HFF-Myc (cell line): ENCODE measurements at regions not wholly inside any gene's neighbourhood (a gene's known extent, or its start where the extent isn't known, plus 50 kb on each side); places are given as distances from the start of the nearest gene placed in this dataset.

Experiments
- DNase-seq: peaks from one replicate; pipeline ENCODE4 v3.0.0-alpha.2; 2011; ENCODE audit warnings: low read depth; ENCODE audit errors: extremely low read depth
- H3K4me3 ChIP-seq: replicated peaks from 2 replicates; pipeline ENCODE4 v1.5.1; 2011; ENCODE audit warnings: low read depth, mild to moderate bottlenecking, control low read depth, low read length
- TF ChIP-seq, protein P1 (sequence below): IDR thresholded peaks from 2 replicates; pipeline ENCODE4 v1.5.1; 2012; ENCODE audit warnings: mild to moderate bottlenecking, low read depth, low read length, control low read depth; ENCODE audit errors: missing control alignments

DNA sequence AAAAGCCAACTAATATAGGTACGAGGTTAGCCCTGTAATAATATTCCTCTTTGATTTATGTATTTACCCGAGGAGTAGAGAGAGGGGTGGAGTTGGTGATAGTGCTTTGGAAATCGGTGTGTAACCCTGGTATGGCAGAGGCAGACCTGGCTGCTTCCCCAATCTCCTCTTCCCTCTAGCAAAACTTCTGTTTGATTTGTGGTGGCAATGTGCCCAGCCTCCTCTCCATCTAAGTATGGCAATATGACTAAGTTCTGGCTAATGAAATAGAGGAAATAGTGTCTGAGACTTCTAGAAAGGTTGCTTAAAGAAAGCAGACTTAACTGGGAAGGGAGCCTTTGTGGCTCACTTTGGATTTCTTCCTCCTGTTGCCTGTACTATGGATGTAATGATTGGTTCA is 491.1 kb downstream of the ENC1 start:
- no peak overlapping the region for H3K4me3 ChIP-seq
- peak; percentile 21 for DNase-seq
- TF ChIP-seq, protein P1, sequence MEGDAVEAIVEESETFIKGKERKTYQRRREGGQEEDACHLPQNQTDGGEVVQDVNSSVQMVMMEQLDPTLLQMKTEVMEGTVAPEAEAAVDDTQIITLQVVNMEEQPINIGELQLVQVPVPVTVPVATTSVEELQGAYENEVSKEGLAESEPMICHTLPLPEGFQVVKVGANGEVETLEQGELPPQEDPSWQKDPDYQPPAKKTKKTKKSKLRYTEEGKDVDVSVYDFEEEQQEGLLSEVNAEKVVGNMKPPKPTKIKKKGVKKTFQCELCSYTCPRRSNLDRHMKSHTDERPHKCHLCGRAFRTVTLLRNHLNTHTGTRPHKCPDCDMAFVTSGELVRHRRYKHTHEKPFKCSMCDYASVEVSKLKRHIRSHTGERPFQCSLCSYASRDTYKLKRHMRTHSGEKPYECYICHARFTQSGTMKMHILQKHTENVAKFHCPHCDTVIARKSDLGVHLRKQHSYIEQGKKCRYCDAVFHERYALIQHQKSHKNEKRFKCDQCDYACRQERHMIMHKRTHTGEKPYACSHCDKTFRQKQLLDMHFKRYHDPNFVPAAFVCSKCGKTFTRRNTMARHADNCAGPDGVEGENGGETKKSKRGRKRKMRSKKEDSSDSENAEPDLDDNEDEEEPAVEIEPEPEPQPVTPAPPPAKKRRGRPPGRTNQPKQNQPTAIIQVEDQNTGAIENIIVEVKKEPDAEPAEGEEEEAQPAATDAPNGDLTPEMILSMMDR: no peak

- H3K4me3 ChIP-seq: no peak overlapping the region
- DNase-seq: no peak
- TF ChIP-seq, protein P1: no peak
Measured at GRCh38 chr5:74148321-74148720, 492.2 kb downstream of the ENC1 start.

DNA sequence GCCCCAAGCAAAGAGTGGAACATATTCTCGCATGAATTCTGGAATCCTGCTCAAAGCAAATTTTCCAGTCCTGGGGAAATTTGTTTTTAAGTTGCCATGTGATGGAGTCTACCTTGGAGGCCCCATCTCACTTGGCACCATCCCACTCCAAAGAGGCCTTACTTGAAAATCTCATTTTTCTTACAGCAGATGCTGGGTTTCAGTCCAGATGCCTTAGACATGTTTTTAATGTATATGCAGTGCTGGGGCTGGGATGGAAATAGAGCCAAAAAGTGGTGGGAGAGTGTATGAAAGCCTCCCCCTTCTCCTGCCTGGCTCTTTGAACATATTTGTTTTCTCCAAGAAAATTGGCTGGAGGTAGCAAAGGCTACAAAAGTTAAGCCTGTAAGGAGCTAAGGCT is 493.7 kb downstream of the ENC1 start:
- TF ChIP-seq, protein P1: no peak
- DNase-seq: no peak
- no peak overlapping the region for H3K4me3 ChIP-seq

GRCh38 chr5:74145951-74146350 is 494.6 kb downstream of the ENC1 start:
- TF ChIP-seq, protein P1: no peak
- no peak for DNase-seq
- H3K4me3 ChIP-seq: no peak overlapping the region

DNA sequence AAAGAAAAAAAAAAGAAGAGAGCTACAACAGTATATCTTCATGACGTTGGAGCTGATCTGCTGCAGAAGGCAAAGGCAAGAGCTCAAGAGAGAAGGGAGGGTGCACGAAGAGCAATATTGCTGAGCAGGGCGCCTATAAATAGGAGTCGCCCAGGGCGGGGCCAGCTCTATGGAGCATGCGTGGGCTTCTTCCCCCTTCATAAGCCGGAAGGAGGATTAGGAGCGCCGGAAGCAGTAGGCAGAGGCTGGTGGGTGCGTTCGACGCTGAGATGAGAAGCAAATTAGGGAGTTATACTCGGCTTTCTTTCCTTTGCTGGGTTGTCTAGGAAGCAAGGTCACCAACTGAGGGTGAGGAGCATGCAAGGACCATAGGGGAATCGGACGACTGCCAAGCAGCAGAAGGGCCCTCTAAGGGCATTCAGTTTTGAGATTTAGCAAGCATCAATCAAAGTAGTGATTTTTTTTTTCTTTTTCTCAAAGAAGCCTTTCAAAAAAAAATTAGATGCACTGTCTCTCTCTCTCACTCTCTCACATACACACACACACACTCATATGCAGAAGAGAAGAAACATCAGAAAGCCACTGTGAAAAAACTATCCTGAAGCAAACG is 496.7 kb downstream of the ENC1 start:
- no peak for DNase-seq
- H3K4me3 ChIP-seq: no peak overlapping the region
- TF ChIP-seq, protein P1: no peak

DNA sequence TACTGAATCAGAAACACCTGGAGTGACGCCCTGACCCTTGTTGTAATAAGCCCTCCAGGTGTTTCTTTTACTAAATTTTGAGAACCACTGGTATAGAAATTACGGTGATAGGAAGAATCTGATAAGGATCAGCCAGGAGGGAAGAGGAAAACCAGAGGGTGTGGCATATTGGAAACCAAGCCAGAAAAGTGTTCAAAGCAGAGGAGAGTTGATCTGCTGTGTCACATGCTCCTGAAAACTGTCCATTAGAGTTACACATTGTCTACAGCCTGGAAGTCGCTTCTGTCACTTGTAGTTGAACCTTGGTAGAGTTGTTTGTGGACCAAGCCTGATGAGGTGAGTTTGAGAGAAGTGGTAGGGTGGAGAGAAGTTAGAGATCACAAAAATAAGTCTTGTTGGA is 497.4 kb downstream of the ENC1 start:
- no peak overlapping the region for H3K4me3 ChIP-seq
- TF ChIP-seq, protein P1: no peak
- no peak for DNase-seq

DNA sequence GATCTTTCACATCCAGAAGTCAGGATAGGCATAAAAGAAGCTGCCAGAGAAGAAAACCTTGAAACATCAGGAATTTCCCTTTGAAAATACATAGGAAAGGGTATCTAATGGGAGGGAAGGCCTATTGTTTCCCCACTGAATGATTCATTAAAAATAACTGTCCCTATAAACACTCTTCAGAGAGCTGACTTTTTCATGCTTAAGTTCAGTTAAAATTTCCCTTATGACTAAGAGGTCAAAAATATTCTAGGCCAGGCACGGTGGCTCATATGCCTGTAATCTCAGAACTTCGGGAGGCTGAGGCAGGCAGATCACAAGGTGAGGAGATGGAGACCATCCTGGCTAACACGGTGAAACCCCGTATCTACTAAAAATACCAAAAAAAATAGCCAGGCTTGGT is 499.5 kb downstream of the ENC1 start:
- H3K4me3 ChIP-seq: no peak overlapping the region
- TF ChIP-seq, protein P1: no peak
- DNase-seq: no peak
